SK-N-SH (cell line): ENCODE measurements at regions not wholly inside any gene's neighbourhood (a gene's known extent, or its start where the extent isn't known, plus 50 kb on each side); places are given as distances from the start of the nearest gene placed in this dataset.

Experiments
- FOXM1 ChIP-seq: IDR thresholded peaks from 2 replicates; pipeline ENCODE4 v1.4.0; 2012; ENCODE audit warnings: low read depth, mild to moderate bottlenecking
- TEAD4 ChIP-seq: IDR thresholded peaks from 2 replicates; pipeline ENCODE4 v1.4.0; 2012; ENCODE audit warnings: mild to moderate bottlenecking, borderline replicate concordance; ENCODE audit not compliant: insufficient read depth

DNA sequence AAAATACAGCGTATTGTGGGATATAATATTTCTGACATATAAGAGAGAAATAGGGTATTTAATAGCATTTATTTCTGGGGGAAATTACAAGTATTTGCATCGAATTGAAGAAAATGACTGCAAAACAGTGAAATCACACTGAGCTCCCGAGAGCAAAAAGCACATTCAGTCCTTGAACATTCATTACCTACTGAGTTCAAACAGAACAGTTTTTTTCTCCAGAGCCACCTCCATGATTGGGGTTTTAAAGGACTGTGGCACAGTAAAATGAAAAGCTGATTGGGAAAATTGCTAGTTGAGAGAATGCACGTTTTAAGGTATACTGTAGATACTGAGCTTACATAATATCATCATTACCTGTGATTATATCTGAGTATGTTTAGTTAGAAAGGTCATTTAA is 58.0 kb upstream of the TRPC4 start:
- TF ChIP-seq FOXM1 (no peak), TEAD4 (no peak)
